ENCODE measurements at regions not wholly inside any gene's neighbourhood (a gene's known extent, or its start where the extent isn't known, plus 50 kb on each side); places are given as distances from the start of the nearest gene placed in this dataset.

DNA sequence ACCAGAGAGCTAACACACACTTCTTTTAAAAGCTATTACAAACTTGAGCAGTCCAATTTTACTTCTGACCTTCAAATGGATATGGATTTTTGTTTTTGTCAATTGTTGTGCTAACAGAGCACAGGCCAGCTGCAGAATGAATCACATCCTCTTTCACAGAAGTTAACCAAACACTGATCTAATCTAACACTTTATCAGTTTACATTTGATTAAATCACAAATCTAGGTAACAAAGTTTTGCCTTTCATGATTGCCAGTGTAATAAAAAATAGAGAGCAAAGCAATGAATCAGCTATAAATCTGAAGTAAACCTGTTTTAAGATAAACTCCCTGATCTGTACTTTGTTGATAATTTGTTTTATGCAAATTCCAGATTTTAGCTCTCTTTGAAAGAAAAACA is 273.1 kb upstream of the RGS6 start:
- TF ChIP-seq CTCF (IDR thresholded peaks at IDR 0.05) (no peak), POLR2A (IDR thresholded peaks at IDR 0.05) (no peak)

Measured in uterus (tissue), 2 donors.